HUES6 (cell line): ENCODE measurements at regions not wholly inside any gene's neighbourhood (a gene's known extent, or its start where the extent isn't known, plus 50 kb on each side); places are given as distances from the start of the nearest gene placed in this dataset.

ENCODE experiments used
- H3K27ac ChIP-seq: 2 replicates; pipeline ENCODE4 v1.7.0; 2013; ENCODE audit warnings: low read depth, mild to moderate bottlenecking, low read length, inconsistent platforms
- H3K27me3 ChIP-seq: 2 replicates; pipeline ENCODE4 v1.6.1; 2013; ENCODE audit warnings: low read length; ENCODE audit not compliant: control insufficient read depth, insufficient read depth
- H3K36me3 ChIP-seq: 2 replicates; pipeline ENCODE4 v1.6.1; 2013; ENCODE audit warnings: low read length; ENCODE audit not compliant: control insufficient read depth, insufficient read depth
- H3K4me1 ChIP-seq: 2 replicates; pipeline ENCODE4 v1.6.1; 2013; ENCODE audit warnings: low read length; ENCODE audit not compliant: control insufficient read depth, insufficient read depth
- H3K4me3 ChIP-seq: 2 replicates; pipeline ENCODE4 v1.5.1; 2013; ENCODE audit warnings: low read depth, low read length
- H3K9ac ChIP-seq: one replicate; pipeline ENCODE4 v1.6.1; 2013; ENCODE audit warnings: mild to moderate bottlenecking, low read length
- H3K9me3 ChIP-seq: 2 replicates; pipeline ENCODE4 v1.6.1; 2013; ENCODE audit warnings: low read depth, low read length; ENCODE audit not compliant: control insufficient read depth, insufficient read depth

DNA sequence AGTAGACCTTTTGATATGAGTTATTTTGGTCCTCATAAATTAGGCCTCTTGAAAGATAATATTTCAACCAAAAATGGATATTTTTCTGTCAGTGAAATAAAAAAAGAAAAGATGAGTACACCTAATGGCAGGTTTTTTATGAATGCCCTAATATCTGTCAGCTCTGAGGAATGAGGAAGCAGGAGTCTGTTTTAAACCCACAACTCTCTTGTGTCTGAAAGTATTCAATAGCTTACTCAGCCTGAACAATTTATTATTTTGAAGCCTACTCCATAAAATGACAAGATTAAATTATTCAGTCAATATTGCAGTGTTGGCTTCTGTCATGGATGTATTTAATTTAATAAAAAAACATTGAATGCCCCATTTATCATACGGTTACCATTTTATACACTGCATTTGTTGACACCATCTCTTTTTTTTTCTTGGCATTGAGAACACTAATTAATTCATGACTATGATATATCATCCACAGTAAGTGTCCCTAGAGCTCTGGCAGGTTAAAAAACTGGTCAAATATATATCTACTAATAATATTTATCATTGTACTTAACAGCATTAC lies 548.2 kb downstream of the CBLN2 start:
- Histone ChIP-seq H3K27me3 (no peaks in the 10 kb centered on the region), H3K4me3 (no peak overlapping the region), H3K27ac (no peak overlapping the region), H3K9me3 (no peaks in the 10 kb centered on the region), H3K4me1 (no peaks in the 10 kb centered on the region), H3K9ac (no peak overlapping the region), H3K36me3 (no peaks in the 10 kb centered on the region)

DNA sequence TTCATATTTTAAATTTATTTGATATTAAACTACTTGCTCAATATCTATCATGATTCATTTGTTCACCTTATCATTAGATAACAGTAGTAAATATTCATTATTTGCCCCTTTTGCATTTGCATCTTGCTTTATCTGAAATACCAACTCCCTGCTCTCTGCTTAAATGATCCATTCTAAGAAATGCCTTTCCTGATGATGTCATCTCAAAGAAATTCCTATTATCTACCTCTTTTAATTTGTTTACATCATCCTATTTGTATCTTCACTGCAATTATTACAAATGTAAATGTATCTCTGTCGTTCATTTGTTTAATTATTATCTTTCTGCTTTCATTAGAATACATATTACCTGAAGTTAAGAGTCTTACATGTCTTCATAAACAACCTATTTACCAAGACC lies 549.9 kb downstream of the CBLN2 start:
- H3K36me3 ChIP-seq = no peaks in the 10 kb centered on the region
- H3K27ac ChIP-seq = no peak overlapping the region
- no peaks in the 10 kb centered on the region for H3K4me1 ChIP-seq
- H3K4me3 ChIP-seq = no peak overlapping the region
- no peaks in the 10 kb centered on the region for H3K9me3 ChIP-seq
- no peaks in the 10 kb centered on the region for H3K27me3 ChIP-seq
- H3K9ac ChIP-seq = no peak overlapping the region

DNA sequence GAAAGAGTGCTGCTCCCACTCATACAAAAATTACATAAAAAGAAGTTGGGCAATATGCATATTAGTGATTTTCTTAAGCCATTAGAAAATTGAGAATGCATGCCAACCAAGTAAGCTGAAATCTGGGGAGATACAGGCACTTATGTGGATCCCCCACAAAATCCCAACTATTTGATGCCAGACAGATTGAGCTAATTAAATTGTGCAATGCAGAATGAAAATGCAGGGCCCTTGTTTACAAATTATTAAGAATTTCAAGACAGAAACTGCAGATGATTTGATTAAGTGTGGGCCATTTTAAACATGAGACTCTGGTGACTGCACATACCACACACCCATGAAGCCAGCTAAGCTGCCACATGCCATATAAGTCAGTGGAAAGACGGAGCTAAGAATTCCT lies 554.5 kb downstream of the CBLN2 start:
- Histone ChIP-seq H3K9me3 (peaks cover 2% of the 10 kb centered on the region; the same call in 1 of the 2 replicates), H3K9ac (no peak overlapping the region), H3K4me1 (no peaks in the 10 kb centered on the region), H3K4me3 (no peak overlapping the region), H3K36me3 (no peaks in the 10 kb centered on the region), H3K27me3 (no peaks in the 10 kb centered on the region), H3K27ac (no peak overlapping the region)

GRCh38 chr18:71986351-71987050 lies 557.6 kb downstream of the CBLN2 start:
- Histone ChIP-seq H3K4me3 (no peak overlapping the region), H3K27ac (no peak overlapping the region), H3K36me3 (no peaks in the 10 kb centered on the region), H3K4me1 (no peaks in the 10 kb centered on the region), H3K27me3 (no peaks in the 10 kb centered on the region), H3K9ac (no peak overlapping the region), H3K9me3 (peaks cover 2% of the 10 kb centered on the region; the same call in 1 of the 2 replicates)

- H3K4me1 ChIP-seq = no peaks in the 10 kb centered on the region
- H3K27ac ChIP-seq = no peak overlapping the region
- H3K9ac ChIP-seq = no peak overlapping the region
- H3K4me3 ChIP-seq = no peak overlapping the region
- H3K36me3 ChIP-seq = no peaks in the 10 kb centered on the region
- H3K9me3 ChIP-seq = no peaks in the 10 kb centered on the region
- H3K27me3 ChIP-seq = no peaks in the 10 kb centered on the region
These were observed 567.4 kb downstream of the CBLN2 start for GRCh38 chr18:71976744-71977143.

- H3K9me3 ChIP-seq = peaks cover 14% of the 10 kb centered on the region
These were observed 577.4 kb downstream of the CBLN2 start for GRCh38 chr18:71966791-71967190.

GRCh38 chr18:71958605-71959004 lies 585.5 kb downstream of the CBLN2 start:
- no peaks in the 10 kb centered on the region for H3K27me3 ChIP-seq
- no peak overlapping the region for H3K27ac ChIP-seq

More at GRCh38 chr18:71966791-71967190, 577.4 kb downstream of the CBLN2 start:
- no peak overlapping the region for H3K9ac ChIP-seq
- no peaks in the 10 kb centered on the region for H3K4me1 ChIP-seq
- no peaks in the 10 kb centered on the region for H3K36me3 ChIP-seq
- H3K4me3 ChIP-seq = no peak overlapping the region
- H3K27me3 ChIP-seq = no peaks in the 10 kb centered on the region
- H3K27ac ChIP-seq = no peak overlapping the region

GRCh38 chr18:71951001-71951400 lies 593.1 kb downstream of the CBLN2 start:
- H3K9ac ChIP-seq = no peak overlapping the region
- H3K27ac ChIP-seq = no peak overlapping the region
- H3K27me3 ChIP-seq = peaks cover 2% of the 10 kb centered on the region; the same call in 1 of the 2 replicates
- H3K4me1 ChIP-seq = no peaks in the 10 kb centered on the region
- H3K4me3 ChIP-seq = no peak overlapping the region
- no peaks in the 10 kb centered on the region for H3K9me3 ChIP-seq
- H3K36me3 ChIP-seq = no peaks in the 10 kb centered on the region

More at GRCh38 chr18:71958605-71959004, 585.5 kb downstream of the CBLN2 start:
- Histone ChIP-seq H3K36me3 (no peaks in the 10 kb centered on the region), H3K4me1 (no peaks in the 10 kb centered on the region), H3K9me3 (no peaks in the 10 kb centered on the region), H3K9ac (no peak overlapping the region), H3K4me3 (no peak overlapping the region)

DNA sequence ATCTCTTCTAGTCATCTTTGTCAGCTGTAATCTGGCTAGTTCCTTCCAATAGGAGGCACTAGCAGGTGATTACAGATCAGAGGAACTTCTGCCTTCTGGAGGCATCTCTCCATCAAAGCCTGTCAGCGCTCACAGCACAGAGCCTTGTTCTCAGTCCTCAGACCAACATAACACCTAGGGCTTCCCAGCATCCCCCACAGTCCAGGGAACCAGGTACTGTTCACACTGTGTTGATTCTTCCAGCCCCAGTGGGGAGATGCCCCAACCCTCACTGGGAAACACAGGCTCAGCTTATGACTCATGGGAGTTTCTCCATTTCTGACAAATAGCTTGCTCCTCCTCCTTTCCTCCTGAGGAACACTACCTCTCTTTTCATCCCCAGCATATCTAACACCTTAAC lies 601.7 kb downstream of the CBLN2 start:
- Histone ChIP-seq H3K9ac (no peak overlapping the region), H3K4me1 (no peaks in the 10 kb centered on the region), H3K9me3 (no peaks in the 10 kb centered on the region), H3K27ac (no peak overlapping the region), H3K27me3 (peaks cover 2% of the 10 kb centered on the region; the same call in 1 of the 2 replicates), H3K4me3 (no peak overlapping the region), H3K36me3 (no peaks in the 10 kb centered on the region)

- Histone ChIP-seq H3K4me3 (no peak overlapping the region), H3K4me1 (no peaks in the 10 kb centered on the region), H3K27me3 (no peaks in the 10 kb centered on the region), H3K9ac (no peak overlapping the region), H3K27ac (no peak overlapping the region), H3K36me3 (no peaks in the 10 kb centered on the region), H3K9me3 (no peaks in the 10 kb centered on the region)
These were observed 604.7 kb downstream of the CBLN2 start for GRCh38 chr18:71939483-71939882.

DNA sequence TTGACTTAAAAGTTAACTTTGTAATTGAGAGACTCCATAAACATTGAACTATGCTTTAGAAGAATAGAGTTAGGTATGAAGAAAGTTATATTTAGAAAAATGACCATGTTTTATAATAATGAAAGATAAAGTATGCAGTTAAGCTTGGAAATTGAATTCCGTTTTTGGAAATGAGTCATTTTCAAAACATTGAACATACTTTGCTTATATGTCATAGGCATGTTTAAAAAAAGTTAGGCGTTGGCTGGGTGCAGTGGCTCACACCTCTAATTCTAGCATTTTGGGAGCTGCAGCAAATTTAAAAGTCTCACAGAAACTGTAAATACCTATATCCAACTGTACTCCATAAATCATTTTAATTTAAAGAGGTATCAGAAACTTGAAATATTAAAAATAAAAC lies 607.4 kb downstream of the CBLN2 start:
- Histone ChIP-seq H3K4me3 (no peak overlapping the region), H3K4me1 (no peaks in the 10 kb centered on the region), H3K27ac (no peak overlapping the region), H3K27me3 (no peaks in the 10 kb centered on the region), H3K36me3 (no peaks in the 10 kb centered on the region), H3K9ac (no peak overlapping the region), H3K9me3 (no peaks in the 10 kb centered on the region)
